ENCODE measurements at regions not wholly inside any gene's neighbourhood (a gene's known extent, or its start where the extent isn't known, plus 50 kb on each side); places are given as distances from the start of the nearest gene placed in this dataset.

- TF ChIP-seq, protein P1, sequence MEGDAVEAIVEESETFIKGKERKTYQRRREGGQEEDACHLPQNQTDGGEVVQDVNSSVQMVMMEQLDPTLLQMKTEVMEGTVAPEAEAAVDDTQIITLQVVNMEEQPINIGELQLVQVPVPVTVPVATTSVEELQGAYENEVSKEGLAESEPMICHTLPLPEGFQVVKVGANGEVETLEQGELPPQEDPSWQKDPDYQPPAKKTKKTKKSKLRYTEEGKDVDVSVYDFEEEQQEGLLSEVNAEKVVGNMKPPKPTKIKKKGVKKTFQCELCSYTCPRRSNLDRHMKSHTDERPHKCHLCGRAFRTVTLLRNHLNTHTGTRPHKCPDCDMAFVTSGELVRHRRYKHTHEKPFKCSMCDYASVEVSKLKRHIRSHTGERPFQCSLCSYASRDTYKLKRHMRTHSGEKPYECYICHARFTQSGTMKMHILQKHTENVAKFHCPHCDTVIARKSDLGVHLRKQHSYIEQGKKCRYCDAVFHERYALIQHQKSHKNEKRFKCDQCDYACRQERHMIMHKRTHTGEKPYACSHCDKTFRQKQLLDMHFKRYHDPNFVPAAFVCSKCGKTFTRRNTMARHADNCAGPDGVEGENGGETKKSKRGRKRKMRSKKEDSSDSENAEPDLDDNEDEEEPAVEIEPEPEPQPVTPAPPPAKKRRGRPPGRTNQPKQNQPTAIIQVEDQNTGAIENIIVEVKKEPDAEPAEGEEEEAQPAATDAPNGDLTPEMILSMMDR (conservative IDR thresholded peaks at IDR 0.05 in 1 of 2, IDR thresholded peaks at IDR 0.05 in 1 of 2; ENCODE audit: extremely low read depth in 1 of 2, insufficient read depth in 1 of 2, low read depth in 1 of 2, low read length in 2 of 2): no peak
- no peak for TF ChIP-seq EZH2 (IDR thresholded peaks at IDR 0.05; ENCODE audit: borderline replicate concordance, low read length)
These were observed 1767.7 kb downstream of the EFNA5 start for GRCh38 chr5:105903069-105903468.

Measured in mammary epithelial cell (primary cell).